ENCODE measurements at regions not wholly inside any gene's neighbourhood (a gene's known extent, or its start where the extent isn't known, plus 50 kb on each side); places are given as distances from the start of the nearest gene placed in this dataset.
"Not testable (repeated sequence)": the region's sequence is repeated elsewhere in the genome, so short reads cannot be mapped to it uniquely, and the experiment has no call there.

DNA sequence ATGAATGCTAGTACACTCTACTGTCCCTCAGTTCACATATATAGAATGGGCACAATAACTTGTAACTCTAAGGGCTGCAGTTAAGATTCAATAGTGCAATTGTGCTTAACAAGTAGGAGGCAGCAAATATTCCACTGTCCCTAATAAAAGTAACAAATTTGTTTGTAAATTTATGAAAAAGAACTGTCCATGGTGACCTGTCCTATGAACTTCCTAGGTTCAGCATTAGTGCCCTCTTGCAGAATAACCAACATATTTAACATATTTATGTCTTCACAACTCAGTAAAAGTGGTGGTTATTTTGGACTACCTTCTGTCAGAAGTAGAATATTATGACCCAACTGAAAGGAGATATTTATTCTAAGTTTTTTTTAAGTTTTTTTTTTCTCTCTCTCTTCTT is 327.8 kb downstream of the CENPW start:
- Histone ChIP-seq H3K9me2 (ENCODE audit: low read depth, low read length) (no peaks in the 10 kb centered on the region), H3K36me3 (ENCODE audit: insufficient read depth, low read length) (no peaks in the 10 kb centered on the region), H3K4me1 (ENCODE audit: insufficient read depth, low read length, severe bottlenecking) (no peaks in the 10 kb centered on the region), H3K4me3 (ENCODE audit: low read depth, low read length, poor library complexity, severe bottlenecking) (no peak overlapping the region), H3F3A (ENCODE audit: insufficient read depth, low read length) (no peaks in the 10 kb centered on the region), H3K9me3 (ENCODE audit: low read length) (no peaks in the 10 kb centered on the region), H3K27me3 (ENCODE audit: insufficient read depth, low read length) (no peaks in the 10 kb centered on the region), H3K79me2 (ENCODE audit: insufficient read depth, low read length) (no peaks in the 10 kb centered on the region), H3K4me2 (ENCODE audit: low read length) (no peak overlapping the region), H3K27ac (ENCODE audit: low read depth, low read length, poor library complexity, severe bottlenecking) (no peak overlapping the region), H2AFZ (ENCODE audit: low read length) (no peak overlapping the region), H4K20me1 (ENCODE audit: insufficient read depth, low read length) (no peaks in the 10 kb centered on the region), H3K9ac (ENCODE audit: low read length) (no peak overlapping the region)
- TF ChIP-seq EZH2 (IDR thresholded peaks at IDR 0.05; ENCODE audit: borderline replicate concordance, low read length) = no peak

- no peaks in the 10 kb centered on the region for H3K36me3 ChIP-seq (ENCODE audit: insufficient read depth, low read length)
- H3K9ac ChIP-seq (ENCODE audit: low read length) = no peak overlapping the region
- H3K9me3 ChIP-seq (ENCODE audit: low read length) = no peaks in the 10 kb centered on the region
- no peaks in the 10 kb centered on the region for H3F3A ChIP-seq (ENCODE audit: insufficient read depth, low read length)
- H3K27ac ChIP-seq (ENCODE audit: low read depth, low read length, poor library complexity, severe bottlenecking) = no peak overlapping the region
- no peaks in the 10 kb centered on the region for H3K79me2 ChIP-seq (ENCODE audit: insufficient read depth, low read length)
- no peaks in the 10 kb centered on the region for H4K20me1 ChIP-seq (ENCODE audit: insufficient read depth, low read length)
- no peaks in the 10 kb centered on the region for H3K27me3 ChIP-seq (ENCODE audit: insufficient read depth, low read length)
- no peak overlapping the region for H3K4me2 ChIP-seq (ENCODE audit: low read length)
- no peak overlapping the region for H3K4me3 ChIP-seq (ENCODE audit: low read depth, low read length, poor library complexity, severe bottlenecking)
- no peaks in the 10 kb centered on the region for H3K4me1 ChIP-seq (ENCODE audit: insufficient read depth, low read length, severe bottlenecking)
- H2AFZ ChIP-seq (ENCODE audit: low read length) = no peak overlapping the region
- H3K9me2 ChIP-seq (ENCODE audit: low read depth, low read length) = no peaks in the 10 kb centered on the region
- no peak for TF ChIP-seq CTCF (IDR thresholded peaks at IDR 0.05; ENCODE audit: low read length)
- TF ChIP-seq EZH2 (IDR thresholded peaks at IDR 0.05; ENCODE audit: borderline replicate concordance, low read length) = no peak
Measured at GRCh38 chr6:126672649-126673048, 332.7 kb downstream of the CENPW start.

GRCh38 chr6:126673749-126674148 is 333.8 kb downstream of the CENPW start:
- H2AFZ ChIP-seq (ENCODE audit: low read length); H3K27ac ChIP-seq (ENCODE audit: low read depth, low read length, poor library complexity, severe bottlenecking); H3K9me2 ChIP-seq (ENCODE audit: low read depth, low read length); H3K4me1 ChIP-seq (ENCODE audit: insufficient read depth, low read length, severe bottlenecking); H3K9me3 ChIP-seq (ENCODE audit: low read length); H3K27me3 ChIP-seq (ENCODE audit: insufficient read depth, low read length); H3K4me2 ChIP-seq (ENCODE audit: low read length); H3K36me3 ChIP-seq (ENCODE audit: insufficient read depth, low read length); H4K20me1 ChIP-seq (ENCODE audit: insufficient read depth, low read length); H3F3A ChIP-seq (ENCODE audit: insufficient read depth, low read length); H3K9ac ChIP-seq (ENCODE audit: low read length); H3K4me3 ChIP-seq (ENCODE audit: low read depth, low read length, poor library complexity, severe bottlenecking); H3K79me2 ChIP-seq (ENCODE audit: insufficient read depth, low read length): not testable (repeated sequence)

- TF ChIP-seq CTCF (IDR thresholded peaks at IDR 0.05; ENCODE audit: low read length) = no peak
- TF ChIP-seq EZH2 (IDR thresholded peaks at IDR 0.05; ENCODE audit: borderline replicate concordance, low read length) = no peak
- no peaks in the 10 kb centered on the region for H3K9me3 ChIP-seq (ENCODE audit: low read length)
- H3K36me3 ChIP-seq (ENCODE audit: insufficient read depth, low read length) = no peaks in the 10 kb centered on the region
- no peak overlapping the region for H3K27ac ChIP-seq (ENCODE audit: low read depth, low read length, poor library complexity, severe bottlenecking)
- no peak overlapping the region for H3K4me3 ChIP-seq (ENCODE audit: low read depth, low read length, poor library complexity, severe bottlenecking)
- H4K20me1 ChIP-seq (ENCODE audit: insufficient read depth, low read length) = no peaks in the 10 kb centered on the region
- no peaks in the 10 kb centered on the region for H3K4me1 ChIP-seq (ENCODE audit: insufficient read depth, low read length, severe bottlenecking)
- H3K4me2 ChIP-seq (ENCODE audit: low read length) = no peak overlapping the region
- no peaks in the 10 kb centered on the region for H3K9me2 ChIP-seq (ENCODE audit: low read depth, low read length)
- no peak overlapping the region for H2AFZ ChIP-seq (ENCODE audit: low read length)
- no peaks in the 10 kb centered on the region for H3K79me2 ChIP-seq (ENCODE audit: insufficient read depth, low read length)
- no peaks in the 10 kb centered on the region for H3F3A ChIP-seq (ENCODE audit: insufficient read depth, low read length)
- H3K9ac ChIP-seq (ENCODE audit: low read length) = no peak overlapping the region
- H3K27me3 ChIP-seq (ENCODE audit: insufficient read depth, low read length) = no peaks in the 10 kb centered on the region
Measured at GRCh38 chr6:126682440-126682839, 342.5 kb downstream of the CENPW start.

All from OCI-LY1 (cell line).